Natural killer cell (primary cell): ENCODE measurements at regions not wholly inside any gene's neighbourhood (a gene's known extent, or its start where the extent isn't known, plus 50 kb on each side); places are given as distances from the start of the nearest gene placed in this dataset.

Experiments
- ATAC-seq, 3 donors: fragments of 150-1000 bp in 2 of 3; fragments of 200-7000 bp in 1 of 3; cut with Tn5 transposase; 1 replicate in 1 of 3; 2 replicates in 2 of 3; pipeline ENCODE4 v1.10.0; 2021; ENCODE audit warnings: mild to moderate bottlenecking in 2 of 3, moderate library complexity in 2 of 3
- DNase-seq, 2 donors: peaks; one replicate each; pipeline versions ENCODE4 v3.0.0 to v3.0.0-alpha.2; 2013 to 2021; ENCODE audit warnings: mixed read lengths in 1 of 2
- H3K27ac ChIP-seq: one replicate; pipeline ENCODE4 v1.5.1; 2013; ENCODE audit warnings: mild to moderate bottlenecking, low read length
- H3K27me3 ChIP-seq: one replicate; pipeline ENCODE4 v1.6.1; 2013; ENCODE audit warnings: low read length; ENCODE audit not compliant: control insufficient read depth, insufficient read depth
- H3K36me3 ChIP-seq: one replicate; pipeline ENCODE4 v1.6.1; 2013; ENCODE audit warnings: low read length; ENCODE audit not compliant: control insufficient read depth, insufficient read depth
- H3K4me1 ChIP-seq: one replicate; pipeline ENCODE4 v1.6.1; 2013; ENCODE audit warnings: low read length; ENCODE audit not compliant: control insufficient read depth, insufficient read depth
- H3K4me3 ChIP-seq: one replicate; pipeline ENCODE4 v1.5.1; 2013; ENCODE audit warnings: low read length
- H3K9me3 ChIP-seq: one replicate; pipeline ENCODE4 v1.6.1; 2013; ENCODE audit warnings: low read length; ENCODE audit not compliant: control insufficient read depth, insufficient read depth
- H3K27ac Mint-ChIP-seq, 2 donors: one replicate each; pipeline ENCODE4 v1.8.0; 2022; ENCODE audit warnings: mild to moderate bottlenecking in 2 of 2, mixed read lengths in 2 of 2, moderate library complexity in 1 of 2
- H3K27me3 Mint-ChIP-seq, 2 donors: one replicate each; pipeline ENCODE4 v1.8.0; 2022; ENCODE audit warnings: low read depth in 2 of 2, mixed read lengths in 2 of 2
- H3K36me3 Mint-ChIP-seq: one replicate; pipeline ENCODE4 v1.8.0; 2022; ENCODE audit warnings: mixed read lengths
- H3K4me1 Mint-ChIP-seq, 2 donors: one replicate each; pipeline ENCODE4 v1.8.0; 2022; ENCODE audit warnings: mixed read lengths in 2 of 2
- H3K4me3 Mint-ChIP-seq: one replicate; pipeline ENCODE4 v1.8.0; 2022; ENCODE audit warnings: mild to moderate bottlenecking, moderate library complexity, mixed read lengths
- H3K9me3 Mint-ChIP-seq, 2 donors: one replicate each; pipeline ENCODE4 v1.8.0; 2022; ENCODE audit warnings: mixed read lengths in 2 of 2
- WGBS: methylation state at CpG from one replicate; pipeline ENCODE4 v1.1.7; 2013; ENCODE audit warnings: missing lambda C conversion rate; ENCODE audit not compliant: insufficient coverage; 5-methylcytosine and 5-hydroxymethylcytosine counted together
- intact Hi-C: fragments of 100-400 bp; cut with micrococcal nuclease; formaldehyde crosslinking; loops from one replicate; pipeline ENCODE4 v1.14.2; 2022
- TF ChIP-seq, protein P1 (sequence below): fragments of 200-600 bp; IDR thresholded peaks from one replicate; pipeline ENCODE4 v1.8.0; 2022; ENCODE audit warnings: antibody characterized with exemption

DNA sequence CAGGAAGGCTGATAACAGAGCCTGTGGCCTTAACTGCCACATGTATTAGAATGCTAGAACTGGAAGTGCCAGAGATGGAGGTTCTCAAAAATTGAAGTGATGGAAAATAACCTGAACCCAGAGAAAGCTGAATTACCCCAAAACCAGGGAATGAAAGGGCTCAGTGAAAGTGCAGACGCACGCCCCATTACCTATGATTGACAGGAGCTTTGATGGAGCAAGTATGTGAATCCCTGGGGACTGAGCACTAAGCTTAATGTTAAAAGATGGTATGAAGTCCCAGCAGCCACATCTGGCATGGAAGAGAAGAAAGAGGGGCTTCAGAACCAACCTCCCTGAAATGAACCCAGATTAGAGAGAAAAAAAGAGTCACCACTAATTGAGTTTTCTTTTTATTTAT, 118.4 kb upstream of the FHIT start:
- ATAC-seq (no peak), DNase-seq (no peak)
- TF ChIP-seq, protein P1, sequence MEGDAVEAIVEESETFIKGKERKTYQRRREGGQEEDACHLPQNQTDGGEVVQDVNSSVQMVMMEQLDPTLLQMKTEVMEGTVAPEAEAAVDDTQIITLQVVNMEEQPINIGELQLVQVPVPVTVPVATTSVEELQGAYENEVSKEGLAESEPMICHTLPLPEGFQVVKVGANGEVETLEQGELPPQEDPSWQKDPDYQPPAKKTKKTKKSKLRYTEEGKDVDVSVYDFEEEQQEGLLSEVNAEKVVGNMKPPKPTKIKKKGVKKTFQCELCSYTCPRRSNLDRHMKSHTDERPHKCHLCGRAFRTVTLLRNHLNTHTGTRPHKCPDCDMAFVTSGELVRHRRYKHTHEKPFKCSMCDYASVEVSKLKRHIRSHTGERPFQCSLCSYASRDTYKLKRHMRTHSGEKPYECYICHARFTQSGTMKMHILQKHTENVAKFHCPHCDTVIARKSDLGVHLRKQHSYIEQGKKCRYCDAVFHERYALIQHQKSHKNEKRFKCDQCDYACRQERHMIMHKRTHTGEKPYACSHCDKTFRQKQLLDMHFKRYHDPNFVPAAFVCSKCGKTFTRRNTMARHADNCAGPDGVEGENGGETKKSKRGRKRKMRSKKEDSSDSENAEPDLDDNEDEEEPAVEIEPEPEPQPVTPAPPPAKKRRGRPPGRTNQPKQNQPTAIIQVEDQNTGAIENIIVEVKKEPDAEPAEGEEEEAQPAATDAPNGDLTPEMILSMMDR = no peak
- no peak overlapping the region for H3K27ac ChIP-seq
- no peaks in the 10 kb centered on the region for H3K27me3 ChIP-seq
- Mint-ChIP-seq H3K27me3 (no peaks in the 10 kb centered on the region), H3K9me3 (no peaks in the 10 kb centered on the region), H3K4me3 (no peak overlapping the region), H3K27ac (no peak overlapping the region), H3K36me3 (no peaks in the 10 kb centered on the region), H3K4me1 (no peaks in the 10 kb centered on the region)
- WGBS = 55% methylated on average over 2 of the region's 2 CpGs
- intact Hi-C loops = no loop called here
- no peaks in the 10 kb centered on the region for H3K36me3 ChIP-seq
- H3K4me3 ChIP-seq = no peak overlapping the region
- no peaks in the 10 kb centered on the region for H3K9me3 ChIP-seq
- H3K4me1 ChIP-seq = no peaks in the 10 kb centered on the region

DNA sequence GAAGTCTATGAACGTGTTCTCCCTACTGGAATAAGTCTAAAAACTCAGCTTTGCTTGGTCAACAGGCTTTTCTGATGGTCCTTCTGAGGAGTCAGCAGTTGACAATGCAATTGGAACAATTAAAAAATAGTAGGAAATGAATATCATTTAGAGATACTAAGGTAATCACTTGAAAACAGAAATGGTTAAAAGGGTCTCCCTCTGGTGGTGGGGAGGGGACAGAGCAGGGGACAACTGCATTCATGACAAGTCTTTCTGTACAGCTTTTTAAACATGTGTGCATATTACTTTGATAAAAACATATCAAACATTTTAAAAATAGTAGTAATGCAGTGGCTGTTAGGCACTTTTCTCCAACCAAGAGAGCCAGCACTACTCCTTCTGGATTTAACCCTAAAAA, 119.9 kb upstream of the FHIT start:
- no peak overlapping the region for H3K27ac ChIP-seq
- no peaks in the 10 kb centered on the region for H3K27me3 Mint-ChIP-seq
- H3K36me3 ChIP-seq = no peaks in the 10 kb centered on the region
- no peak overlapping the region for H3K27ac Mint-ChIP-seq
- no peaks in the 10 kb centered on the region for H3K9me3 Mint-ChIP-seq
- no peaks in the 10 kb centered on the region for H3K4me1 ChIP-seq
- H3K9me3 ChIP-seq = no peaks in the 10 kb centered on the region
- 70% methylated on average over 1 of the region's 1 CpG for WGBS
- DNase-seq = peak in 1 of 2 donors; percentile 30
- H3K4me1 Mint-ChIP-seq = no peaks in the 10 kb centered on the region
- H3K36me3 Mint-ChIP-seq = no peaks in the 10 kb centered on the region
- intact Hi-C loops = no loop called here
- H3K4me3 Mint-ChIP-seq = no peak overlapping the region
- ATAC-seq = no peak
- H3K4me3 ChIP-seq = no peak overlapping the region
- no peaks in the 10 kb centered on the region for H3K27me3 ChIP-seq
- TF ChIP-seq, protein P1 = peak; percentile 14

DNA sequence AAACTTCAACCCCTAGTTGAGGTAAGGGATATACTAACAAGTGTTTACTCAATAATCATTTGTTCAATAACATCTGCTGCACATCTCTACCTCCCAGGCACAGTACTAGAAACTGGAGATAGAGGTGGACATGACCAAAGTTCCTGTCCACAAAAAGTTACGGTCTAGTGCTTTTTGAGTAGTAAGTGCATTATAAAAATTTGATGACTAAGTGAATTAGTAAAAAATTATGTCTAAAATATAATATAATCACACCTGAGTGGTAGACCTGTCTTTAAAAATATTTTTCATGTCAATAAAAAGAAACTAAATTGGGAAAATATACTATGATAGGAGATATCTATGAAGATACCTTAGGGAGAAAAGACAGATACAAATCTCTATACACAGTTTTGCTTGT, 121.5 kb upstream of the FHIT start:
- Histone ChIP-seq H3K27ac (no peak overlapping the region), H3K4me1 (no peaks in the 10 kb centered on the region), H3K4me3 (no peak overlapping the region), H3K9me3 (no peaks in the 10 kb centered on the region), H3K27me3 (no peaks in the 10 kb centered on the region), H3K36me3 (no peaks in the 10 kb centered on the region)
- no peaks in the 10 kb centered on the region for H3K4me1 Mint-ChIP-seq
- no peaks in the 10 kb centered on the region for H3K9me3 Mint-ChIP-seq
- TF ChIP-seq, protein P1 = no peak
- H3K4me3 Mint-ChIP-seq = no peak overlapping the region
- no peaks in the 10 kb centered on the region for H3K27me3 Mint-ChIP-seq
- no peaks in the 10 kb centered on the region for H3K36me3 Mint-ChIP-seq
- ATAC-seq = no peak
- no peak for DNase-seq
- no peak overlapping the region for H3K27ac Mint-ChIP-seq
- no CpG with 5 or more reads among the region's 1 CpG for WGBS
- intact Hi-C loops = no loop called here

DNA sequence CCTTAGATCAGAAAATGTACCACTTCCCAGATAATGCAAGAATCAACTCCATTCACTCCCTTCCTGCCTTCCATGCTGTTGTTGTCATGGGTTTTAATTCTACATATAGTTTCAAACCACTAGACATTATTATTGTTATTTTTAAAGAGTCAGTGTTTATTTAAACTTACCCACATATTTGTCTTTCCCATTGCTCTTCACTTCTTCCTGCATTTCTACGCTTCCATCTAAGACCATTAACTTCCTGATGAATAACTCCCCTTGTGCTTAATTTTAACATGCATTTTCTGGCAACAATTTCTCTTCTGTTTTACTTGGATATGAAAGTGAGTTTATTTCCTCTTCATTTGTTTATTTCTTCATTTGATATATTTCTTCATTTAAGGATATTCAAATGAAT, 127.1 kb upstream of the FHIT start:
- Histone ChIP-seq H3K9me3 (no peaks in the 10 kb centered on the region), H3K36me3 (no peaks in the 10 kb centered on the region), H3K4me1 (no peaks in the 10 kb centered on the region), H3K4me3 (no peak overlapping the region), H3K27ac (no peak overlapping the region), H3K27me3 (no peaks in the 10 kb centered on the region)
- H3K27me3 Mint-ChIP-seq = peaks cover 5 to 21% of the 10 kb centered on the region in 2 donors
- H3K4me3 Mint-ChIP-seq = no peak overlapping the region
- ATAC-seq = no peak
- intact Hi-C loops = no loop called here
- TF ChIP-seq, protein P1 = no peak
- no peak for DNase-seq
- H3K27ac Mint-ChIP-seq = no peak overlapping the region
- H3K9me3 Mint-ChIP-seq = no peaks in the 10 kb centered on the region
- peaks cover 4 to 6% of the 10 kb centered on the region in 2 donors for H3K4me1 Mint-ChIP-seq
- no peaks in the 10 kb centered on the region for H3K36me3 Mint-ChIP-seq
- WGBS = 100% methylated on average over 1 of the region's 1 CpG
